Natural killer cell (primary cell): ENCODE measurements at regions not wholly inside any gene's neighbourhood (a gene's known extent, or its start where the extent isn't known, plus 50 kb on each side); places are given as distances from the start of the nearest gene placed in this dataset.

Experiments used
- ATAC-seq, 3 donors: fragments of 150-1000 bp in 2 of 3; fragments of 200-7000 bp in 1 of 3; cut with Tn5 transposase; 1 replicate in 1 of 3; 2 replicates in 2 of 3; pipeline ENCODE4 v1.10.0; 2021; ENCODE audit warnings: mild to moderate bottlenecking in 2 of 3, moderate library complexity in 2 of 3
- DNase-seq, 2 donors: peaks; one replicate each; pipeline versions ENCODE4 v3.0.0 to v3.0.0-alpha.2; 2013 to 2021; ENCODE audit warnings: mixed read lengths in 1 of 2
- H3K27ac ChIP-seq: one replicate; pipeline ENCODE4 v1.5.1; 2013; ENCODE audit warnings: mild to moderate bottlenecking, low read length
- H3K27me3 ChIP-seq: one replicate; pipeline ENCODE4 v1.6.1; 2013; ENCODE audit warnings: low read length; ENCODE audit not compliant: control insufficient read depth, insufficient read depth
- H3K36me3 ChIP-seq: one replicate; pipeline ENCODE4 v1.6.1; 2013; ENCODE audit warnings: low read length; ENCODE audit not compliant: control insufficient read depth, insufficient read depth
- H3K4me1 ChIP-seq: one replicate; pipeline ENCODE4 v1.6.1; 2013; ENCODE audit warnings: low read length; ENCODE audit not compliant: control insufficient read depth, insufficient read depth
- H3K4me3 ChIP-seq: one replicate; pipeline ENCODE4 v1.5.1; 2013; ENCODE audit warnings: low read length
- H3K9me3 ChIP-seq: one replicate; pipeline ENCODE4 v1.6.1; 2013; ENCODE audit warnings: low read length; ENCODE audit not compliant: control insufficient read depth, insufficient read depth
- H3K27ac Mint-ChIP-seq, 2 donors: one replicate each; pipeline ENCODE4 v1.8.0; 2022; ENCODE audit warnings: mild to moderate bottlenecking in 2 of 2, mixed read lengths in 2 of 2, moderate library complexity in 1 of 2
- H3K27me3 Mint-ChIP-seq, 2 donors: one replicate each; pipeline ENCODE4 v1.8.0; 2022; ENCODE audit warnings: low read depth in 2 of 2, mixed read lengths in 2 of 2
- H3K36me3 Mint-ChIP-seq: one replicate; pipeline ENCODE4 v1.8.0; 2022; ENCODE audit warnings: mixed read lengths
- H3K4me1 Mint-ChIP-seq, 2 donors: one replicate each; pipeline ENCODE4 v1.8.0; 2022; ENCODE audit warnings: mixed read lengths in 2 of 2
- H3K4me3 Mint-ChIP-seq: one replicate; pipeline ENCODE4 v1.8.0; 2022; ENCODE audit warnings: mild to moderate bottlenecking, moderate library complexity, mixed read lengths
- H3K9me3 Mint-ChIP-seq, 2 donors: one replicate each; pipeline ENCODE4 v1.8.0; 2022; ENCODE audit warnings: mixed read lengths in 2 of 2
- WGBS: methylation state at CpG from one replicate; pipeline ENCODE4 v1.1.7; 2013; ENCODE audit warnings: missing lambda C conversion rate; ENCODE audit not compliant: insufficient coverage; 5-methylcytosine and 5-hydroxymethylcytosine counted together
- intact Hi-C: fragments of 100-400 bp; cut with micrococcal nuclease; formaldehyde crosslinking; loops from one replicate; pipeline ENCODE4 v1.14.2; 2022
- TF ChIP-seq, protein P1 (sequence below): fragments of 200-600 bp; IDR thresholded peaks from one replicate; pipeline ENCODE4 v1.8.0; 2022; ENCODE audit warnings: antibody characterized with exemption

GRCh38 chr6:86858970-86859369 is 78.4 kb upstream of the HTR1E start:
- TF ChIP-seq, protein P1, sequence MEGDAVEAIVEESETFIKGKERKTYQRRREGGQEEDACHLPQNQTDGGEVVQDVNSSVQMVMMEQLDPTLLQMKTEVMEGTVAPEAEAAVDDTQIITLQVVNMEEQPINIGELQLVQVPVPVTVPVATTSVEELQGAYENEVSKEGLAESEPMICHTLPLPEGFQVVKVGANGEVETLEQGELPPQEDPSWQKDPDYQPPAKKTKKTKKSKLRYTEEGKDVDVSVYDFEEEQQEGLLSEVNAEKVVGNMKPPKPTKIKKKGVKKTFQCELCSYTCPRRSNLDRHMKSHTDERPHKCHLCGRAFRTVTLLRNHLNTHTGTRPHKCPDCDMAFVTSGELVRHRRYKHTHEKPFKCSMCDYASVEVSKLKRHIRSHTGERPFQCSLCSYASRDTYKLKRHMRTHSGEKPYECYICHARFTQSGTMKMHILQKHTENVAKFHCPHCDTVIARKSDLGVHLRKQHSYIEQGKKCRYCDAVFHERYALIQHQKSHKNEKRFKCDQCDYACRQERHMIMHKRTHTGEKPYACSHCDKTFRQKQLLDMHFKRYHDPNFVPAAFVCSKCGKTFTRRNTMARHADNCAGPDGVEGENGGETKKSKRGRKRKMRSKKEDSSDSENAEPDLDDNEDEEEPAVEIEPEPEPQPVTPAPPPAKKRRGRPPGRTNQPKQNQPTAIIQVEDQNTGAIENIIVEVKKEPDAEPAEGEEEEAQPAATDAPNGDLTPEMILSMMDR = no peak
- ATAC-seq (no peak), DNase-seq (no peak)
- H3K4me1 Mint-ChIP-seq = no peaks in the 10 kb centered on the region
- H3K9me3 Mint-ChIP-seq = peaks cover 2 to 3% of the 10 kb centered on the region in 2 donors
- intact Hi-C loops = no loop called here
- Histone ChIP-seq H3K36me3 (no peaks in the 10 kb centered on the region), H3K9me3 (no peaks in the 10 kb centered on the region), H3K4me1 (no peaks in the 10 kb centered on the region), H3K27ac (no peak overlapping the region), H3K27me3 (no peaks in the 10 kb centered on the region), H3K4me3 (no peak overlapping the region)
- H3K27ac Mint-ChIP-seq = no peak overlapping the region
- no peaks in the 10 kb centered on the region for H3K27me3 Mint-ChIP-seq
- 83% methylated on average over 3 of the region's 3 CpGs for WGBS
- no peak overlapping the region for H3K4me3 Mint-ChIP-seq
- no peaks in the 10 kb centered on the region for H3K36me3 Mint-ChIP-seq

DNA sequence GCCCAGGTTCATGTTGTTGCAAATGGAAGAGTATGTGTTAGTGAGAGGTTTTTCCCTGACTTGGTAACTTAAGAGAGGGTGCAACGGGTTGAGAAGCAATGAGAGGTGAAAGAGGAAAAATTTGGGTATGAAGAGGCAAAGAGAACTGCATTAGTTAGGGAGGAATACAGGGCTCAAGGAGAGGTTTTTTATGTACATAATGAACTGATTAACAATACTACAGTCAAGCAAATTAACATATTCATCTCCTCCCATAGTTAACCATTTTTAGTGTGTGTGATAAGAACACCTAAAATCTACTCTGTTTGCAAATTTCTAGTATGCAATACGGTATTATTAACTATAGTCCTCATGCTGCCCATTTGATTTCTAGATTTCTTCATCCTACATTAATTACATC is 79.5 kb upstream of the HTR1E start:
- intact Hi-C loops = no loop called here
- no peaks in the 10 kb centered on the region for H3K36me3 ChIP-seq
- no peaks in the 10 kb centered on the region for H3K4me1 Mint-ChIP-seq
- H3K4me1 ChIP-seq = no peaks in the 10 kb centered on the region
- no peak overlapping the region for H3K4me3 ChIP-seq
- ATAC-seq = no peak
- no peak overlapping the region for H3K27ac ChIP-seq
- H3K36me3 Mint-ChIP-seq = no peaks in the 10 kb centered on the region
- H3K27me3 Mint-ChIP-seq = no peaks in the 10 kb centered on the region
- no peak overlapping the region for H3K4me3 Mint-ChIP-seq
- H3K9me3 ChIP-seq = no peaks in the 10 kb centered on the region
- no peak overlapping the region for H3K27ac Mint-ChIP-seq
- no peaks in the 10 kb centered on the region for H3K27me3 ChIP-seq
- WGBS = 88% methylated on average over 2 of the region's 2 CpGs
- TF ChIP-seq, protein P1 = no peak
- peaks cover 2 to 3% of the 10 kb centered on the region in 2 donors for H3K9me3 Mint-ChIP-seq
- DNase-seq = no peak

DNA sequence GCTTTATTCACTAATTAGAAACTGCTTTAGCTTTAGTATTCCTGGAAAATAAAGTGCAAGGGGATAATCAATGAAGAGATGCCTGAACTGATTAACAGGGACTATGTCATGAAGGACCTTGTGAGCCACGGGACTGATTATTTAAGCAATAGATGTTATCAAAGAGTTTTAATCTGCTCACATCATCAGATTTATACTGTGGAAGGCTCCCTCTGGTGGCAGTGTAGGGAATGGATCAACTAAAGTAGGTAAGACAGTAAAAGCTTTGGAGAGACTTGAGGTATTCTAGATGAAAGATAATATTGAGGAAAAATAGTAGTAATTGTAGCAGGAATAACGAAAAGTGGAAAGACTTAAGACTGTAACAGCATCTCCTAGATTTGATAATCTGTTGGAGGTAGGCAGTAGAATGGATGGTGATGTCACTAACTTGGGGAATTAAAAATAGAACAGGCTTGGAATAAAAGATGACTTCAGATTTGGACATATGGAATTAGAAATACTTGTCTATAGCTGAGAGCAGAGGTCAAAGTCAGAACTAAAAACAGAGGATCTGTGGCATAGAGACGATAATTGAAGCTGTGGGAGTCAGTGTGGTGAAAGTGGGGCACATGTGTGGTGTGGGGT is 80.3 kb upstream of the HTR1E start:
- DNase-seq = peak in 1 of 2 donors; percentile 23
- H3K9me3 ChIP-seq = no peaks in the 10 kb centered on the region
- TF ChIP-seq, protein P1 = peak; percentile 20

GRCh38 chr6:86856379-86856778 is 80.9 kb upstream of the HTR1E start:
- H3K36me3 Mint-ChIP-seq = no peaks in the 10 kb centered on the region
- intact Hi-C loops = no loop called here

More for the DNA sequence above, 80.3 kb upstream of the HTR1E start:
- intact Hi-C loops = no loop called here
- Histone ChIP-seq H3K27ac (no peak overlapping the region), H3K4me3 (no peak overlapping the region), H3K4me1 (no peaks in the 10 kb centered on the region), H3K27me3 (no peaks in the 10 kb centered on the region), H3K36me3 (no peaks in the 10 kb centered on the region)
- 24% methylated on average over 3 of the region's 3 CpGs for WGBS
- Mint-ChIP-seq H3K36me3 (no peaks in the 10 kb centered on the region), H3K9me3 (peaks cover 0 to 3% of the 10 kb centered on the region in 2 donors), H3K4me1 (no peaks in the 10 kb centered on the region), H3K27me3 (no peaks in the 10 kb centered on the region), H3K27ac (no peak overlapping the region), H3K4me3 (no peak overlapping the region)
- no peak for ATAC-seq

More at GRCh38 chr6:86856379-86856778, 80.9 kb upstream of the HTR1E start:
- Histone ChIP-seq H3K4me3 (no peak overlapping the region), H3K9me3 (no peaks in the 10 kb centered on the region), H3K36me3 (no peaks in the 10 kb centered on the region), H3K27ac (no peak overlapping the region), H3K27me3 (no peaks in the 10 kb centered on the region), H3K4me1 (no peaks in the 10 kb centered on the region)
- DNase-seq (no peak), ATAC-seq (no peak)
- H3K9me3 Mint-ChIP-seq = peaks cover 0 to 3% of the 10 kb centered on the region in 2 donors
- no peak overlapping the region for H3K27ac Mint-ChIP-seq
- TF ChIP-seq, protein P1 = no peak
- no peak overlapping the region for H3K4me3 Mint-ChIP-seq
- H3K27me3 Mint-ChIP-seq = no peaks in the 10 kb centered on the region
- H3K4me1 Mint-ChIP-seq = no peaks in the 10 kb centered on the region
